ENCODE measurements at regions not wholly inside any gene's neighbourhood (a gene's known extent, or its start where the extent isn't known, plus 50 kb on each side); places are given as distances from the start of the nearest gene placed in this dataset.

- no peak for TF ChIP-seq NFAT5 (CRISPR knock-in tag; IDR thresholded peaks at IDR 0.05)
- no peak for TF ChIP-seq SYNCRIP (IDR thresholded peaks at IDR 0.05; ENCODE audit: insufficient read depth, low read depth, low read length)
- TF ChIP-seq ZNF577 (CRISPR knock-in tag; IDR thresholded peaks at IDR 0.05; ENCODE audit: borderline replicate concordance, low read depth): no peak
- TF ChIP-seq DMAP1 (CRISPR knock-in tag; IDR thresholded peaks at IDR 0.05): no peak
- no peak for TF ChIP-seq RFX3 (CRISPR knock-in tag; IDR thresholded peaks at IDR 0.05)
- TF ChIP-seq ZNF530 (CRISPR knock-in tag; IDR thresholded peaks at IDR 0.05; ENCODE audit: low read depth): no peak
- TF ChIP-seq ZBTB33 (CRISPR knock-in tag; IDR thresholded peaks at IDR 0.05): no peak
- no peak for TF ChIP-seq KLF12 (CRISPR knock-in tag; IDR thresholded peaks at IDR 0.05; ENCODE audit: borderline replicate concordance)
- TF ChIP-seq U2AF1 (optimal IDR thresholded peaks at IDR 0.05; ENCODE audit: low read depth, low read length): no peak
- TF ChIP-seq ZNF501 (CRISPR knock-in tag; IDR thresholded peaks at IDR 0.05): 0 out of 2 replicates have a peak, but pooled peaks have one; percentile 21
- TF ChIP-seq ATF2 (CRISPR knock-in tag; IDR thresholded peaks at IDR 0.05): no peak
- TF ChIP-seq ZSCAN29 (CRISPR knock-in tag; conservative IDR thresholded peaks at IDR 0.05): no peak
- 0 out of 2 replicates have a peak, but pooled peaks have one; percentile 23 for TF ChIP-seq NR1H2 (CRISPR knock-in tag; IDR thresholded peaks at IDR 0.05; ENCODE audit: borderline replicate concordance, low read depth)
- peak; percentile 51; the same call in 1 of the 2 replicates for TF ChIP-seq PATZ1 (CRISPR knock-in tag; IDR thresholded peaks at IDR 0.05)
- no peak for TF ChIP-seq FIP1L1 (IDR thresholded peaks at IDR 0.05; ENCODE audit: borderline replicate concordance, insufficient read depth, low read depth, low read length)
- TF ChIP-seq ZNF446 (CRISPR knock-in tag; IDR thresholded peaks at IDR 0.05): no peak
- TF ChIP-seq SAP130 (CRISPR knock-in tag; IDR thresholded peaks at IDR 0.05; ENCODE audit: low read depth): peak; percentile 46
- no peak for TF ChIP-seq TRIM24 (CRISPR knock-in tag; IDR thresholded peaks at IDR 0.05)
- TF ChIP-seq NR2F6 (IDR thresholded peaks at IDR 0.05): peak; percentile 36; the same call in 1 of the 2 replicates
- peak; percentile 49; the same call in 1 of the 2 replicates for TF ChIP-seq NR2F6 (CRISPR knock-in tag; IDR thresholded peaks at IDR 0.05)
- no peak for TF ChIP-seq ZNF282 (IDR thresholded peaks at IDR 0.05; ENCODE audit: partially characterized antibody)
Measured at GRCh38 chr11:116400081-116400480, 372.7 kb downstream of the BUD13 start (continued).

Measured in HepG2 (cell line).